ENCODE measurements at regions not wholly inside any gene's neighbourhood (a gene's known extent, or its start where the extent isn't known, plus 50 kb on each side); places are given as distances from the start of the nearest gene placed in this dataset.

DNA sequence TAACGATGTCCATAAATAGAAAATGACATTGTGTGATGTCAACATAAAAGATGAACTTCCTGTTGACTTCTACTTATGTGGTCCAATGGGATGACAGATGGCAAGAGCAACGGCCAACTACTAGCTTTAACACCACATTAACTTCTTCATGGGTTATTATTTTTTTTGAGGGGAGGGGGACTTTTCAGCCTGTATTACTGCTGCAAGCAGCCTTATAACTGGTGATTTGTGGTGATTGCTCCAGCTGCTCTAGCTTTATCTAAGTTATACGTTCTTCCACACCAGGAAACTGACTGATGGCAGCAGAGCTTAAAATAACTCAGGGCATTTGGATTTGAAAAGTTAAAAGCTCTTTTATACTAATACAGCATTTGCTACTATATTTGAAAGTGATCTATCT is 228.8 kb upstream of the B3GALT2 start:
- H3K4me3 ChIP-seq (ENCODE audit: low read depth, low read length) = no peak overlapping the region
- no peak for DNase-seq (ENCODE audit: low read depth)
- TF ChIP-seq, protein P1, sequence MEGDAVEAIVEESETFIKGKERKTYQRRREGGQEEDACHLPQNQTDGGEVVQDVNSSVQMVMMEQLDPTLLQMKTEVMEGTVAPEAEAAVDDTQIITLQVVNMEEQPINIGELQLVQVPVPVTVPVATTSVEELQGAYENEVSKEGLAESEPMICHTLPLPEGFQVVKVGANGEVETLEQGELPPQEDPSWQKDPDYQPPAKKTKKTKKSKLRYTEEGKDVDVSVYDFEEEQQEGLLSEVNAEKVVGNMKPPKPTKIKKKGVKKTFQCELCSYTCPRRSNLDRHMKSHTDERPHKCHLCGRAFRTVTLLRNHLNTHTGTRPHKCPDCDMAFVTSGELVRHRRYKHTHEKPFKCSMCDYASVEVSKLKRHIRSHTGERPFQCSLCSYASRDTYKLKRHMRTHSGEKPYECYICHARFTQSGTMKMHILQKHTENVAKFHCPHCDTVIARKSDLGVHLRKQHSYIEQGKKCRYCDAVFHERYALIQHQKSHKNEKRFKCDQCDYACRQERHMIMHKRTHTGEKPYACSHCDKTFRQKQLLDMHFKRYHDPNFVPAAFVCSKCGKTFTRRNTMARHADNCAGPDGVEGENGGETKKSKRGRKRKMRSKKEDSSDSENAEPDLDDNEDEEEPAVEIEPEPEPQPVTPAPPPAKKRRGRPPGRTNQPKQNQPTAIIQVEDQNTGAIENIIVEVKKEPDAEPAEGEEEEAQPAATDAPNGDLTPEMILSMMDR (conservative IDR thresholded peaks at IDR 0.05; ENCODE audit: low read depth, low read length) = no peak

DNA sequence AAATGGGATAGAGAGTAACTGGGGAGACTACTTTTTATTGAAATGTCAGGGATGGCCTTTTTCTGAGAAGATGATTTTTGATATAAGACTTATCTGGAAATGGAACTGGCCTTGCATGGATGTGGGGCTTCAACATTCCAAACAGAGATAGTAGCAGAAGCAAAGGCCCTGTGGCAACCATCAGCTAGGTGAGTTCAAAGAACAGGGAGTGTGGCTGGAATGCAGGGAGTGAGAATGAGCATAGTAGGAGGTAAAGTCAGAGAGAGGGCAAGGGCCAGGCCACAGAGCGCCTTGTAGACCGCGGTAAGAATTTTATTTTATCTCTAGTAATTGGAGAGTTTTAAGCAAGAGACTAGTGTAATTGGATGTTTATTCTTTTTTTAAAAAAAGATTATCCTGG is 227.0 kb upstream of the B3GALT2 start:
- no peak overlapping the region for H3K4me3 ChIP-seq (ENCODE audit: low read depth, low read length)

DNA sequence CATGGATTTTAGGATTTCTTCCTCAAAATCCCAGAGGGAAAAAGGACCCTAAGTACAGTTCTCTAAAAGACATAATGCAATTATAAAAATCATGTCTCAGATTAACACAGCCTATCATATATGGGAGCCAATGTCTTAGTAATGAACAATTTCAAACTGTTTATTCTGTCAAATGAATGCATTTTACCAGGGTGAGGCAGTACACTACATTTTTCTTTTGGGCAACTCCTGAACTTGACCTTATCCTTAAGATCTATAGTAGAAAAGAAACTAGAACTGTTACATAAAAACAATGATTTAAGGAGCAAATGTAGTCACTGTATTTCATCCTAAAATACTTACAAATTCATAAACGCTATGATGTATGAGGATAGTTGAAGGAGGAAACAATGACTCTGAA is 226.3 kb upstream of the B3GALT2 start:
- no peak overlapping the region for H3K4me3 ChIP-seq (ENCODE audit: low read depth, low read length)
- DNase-seq (ENCODE audit: low read depth) = no peak
- TF ChIP-seq, protein P1 (conservative IDR thresholded peaks at IDR 0.05; ENCODE audit: low read depth, low read length) = no peak

More for the DNA sequence above, 227.0 kb upstream of the B3GALT2 start:
- TF ChIP-seq, protein P1 (conservative IDR thresholded peaks at IDR 0.05; ENCODE audit: low read depth, low read length) = no peak
- DNase-seq (ENCODE audit: low read depth) = no peak

DNA sequence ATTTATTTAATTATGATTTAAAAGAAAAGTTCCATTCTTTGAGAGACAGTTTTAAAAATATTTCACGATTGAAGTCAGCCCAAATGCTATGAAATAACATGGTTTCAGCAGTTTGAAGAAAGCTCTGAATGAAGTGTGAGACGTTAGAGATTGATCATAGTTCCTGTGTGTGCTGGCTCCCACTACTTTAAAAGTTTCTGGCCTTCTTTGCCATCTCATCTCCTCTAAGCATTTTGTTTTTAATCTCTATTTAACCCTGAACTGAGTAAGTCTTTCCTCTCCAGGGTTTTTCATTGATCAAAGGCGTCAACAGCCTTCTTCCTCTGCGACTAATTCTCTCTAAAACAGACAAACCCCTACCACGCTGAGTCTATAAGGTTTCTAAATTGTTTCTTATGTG is 225.3 kb upstream of the B3GALT2 start:
- TF ChIP-seq, protein P1 (conservative IDR thresholded peaks at IDR 0.05; ENCODE audit: low read depth, low read length) = no peak
- H3K4me3 ChIP-seq (ENCODE audit: low read depth, low read length) = no peak overlapping the region
- DNase-seq (ENCODE audit: low read depth) = no peak

DNA sequence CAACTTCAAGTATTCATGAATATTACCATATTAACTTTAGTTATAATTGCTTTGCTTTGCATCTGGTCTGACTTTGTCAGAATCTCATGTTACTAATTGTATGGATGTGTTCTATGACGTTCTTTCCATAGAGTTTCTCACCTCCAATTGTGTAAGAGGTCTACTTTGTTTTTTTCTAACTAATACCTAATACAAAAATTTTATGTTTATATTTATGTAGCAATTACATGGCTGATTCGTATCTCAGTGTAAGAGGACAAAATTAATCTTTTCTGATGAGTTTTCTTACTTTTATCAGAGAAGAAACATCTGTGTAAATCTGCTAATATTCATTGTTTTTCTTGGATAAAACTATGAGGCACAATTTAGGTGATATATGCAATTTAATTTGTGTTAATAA is 224.8 kb upstream of the B3GALT2 start:
- no peak overlapping the region for H3K4me3 ChIP-seq (ENCODE audit: low read depth, low read length)
- TF ChIP-seq, protein P1 (conservative IDR thresholded peaks at IDR 0.05; ENCODE audit: low read depth, low read length) = no peak
- DNase-seq (ENCODE audit: low read depth) = no peak

DNA sequence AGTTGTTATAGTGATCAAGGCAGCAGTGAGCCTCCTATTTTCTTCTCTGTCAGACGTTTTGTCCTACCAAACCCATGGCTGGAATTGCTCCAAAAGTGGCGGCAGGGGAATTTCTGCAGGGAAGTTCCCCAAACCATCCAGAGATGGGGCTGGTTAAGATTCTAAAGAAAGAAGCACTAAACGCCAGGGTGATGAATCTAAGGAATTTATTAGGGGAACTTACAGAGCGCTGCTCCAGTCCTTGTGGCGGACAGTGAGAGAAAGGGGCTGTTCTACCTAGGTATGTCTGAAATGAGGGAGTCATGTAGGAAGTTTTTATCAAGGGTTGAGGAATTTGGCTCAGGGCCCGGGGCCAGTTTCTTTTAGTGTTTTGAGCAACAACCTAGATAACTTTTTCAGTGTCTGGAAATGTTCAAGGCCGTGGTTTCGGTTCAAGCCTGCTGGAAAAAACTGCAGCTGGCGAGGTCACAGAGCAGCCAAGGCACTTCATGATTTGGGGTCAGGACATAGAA is 222.4 kb upstream of the B3GALT2 start:
- peak; percentile 77 for DNase-seq (ENCODE audit: low read depth)
- TF ChIP-seq, protein P1 (conservative IDR thresholded peaks at IDR 0.05; ENCODE audit: low read depth, low read length) = peak; percentile 16
- peak overlapping the region; percentile 14 for H3K4me3 ChIP-seq (ENCODE audit: low read depth, low read length)

DNA sequence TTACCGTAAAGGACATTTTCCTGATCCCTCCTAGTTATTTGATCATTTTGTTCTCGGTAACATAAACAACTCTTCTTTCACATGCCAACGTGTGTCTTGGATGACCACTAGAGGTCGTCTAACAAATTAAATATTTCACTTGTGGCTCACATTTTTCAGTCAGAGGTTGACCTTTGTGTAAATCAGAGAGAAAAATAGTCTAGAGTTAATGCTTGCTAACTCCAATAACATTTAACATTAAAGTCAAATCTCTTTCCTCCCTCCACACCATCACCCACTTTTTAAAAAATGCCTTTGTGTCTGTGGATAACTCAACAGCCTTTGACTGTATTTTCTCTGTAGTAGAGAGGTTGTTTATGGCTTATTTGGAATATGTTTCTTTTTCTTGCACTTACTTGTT is 220.5 kb upstream of the B3GALT2 start:
- H3K4me3 ChIP-seq (ENCODE audit: low read depth, low read length) = no peak overlapping the region
- TF ChIP-seq, protein P1 (conservative IDR thresholded peaks at IDR 0.05; ENCODE audit: low read depth, low read length) = peak; percentile 76
- DNase-seq (ENCODE audit: low read depth) = no peak

Measured in epithelial cell of proximal tubule (primary cell).